ENCODE measurements at regions not wholly inside any gene's neighbourhood (a gene's known extent, or its start where the extent isn't known, plus 50 kb on each side); places are given as distances from the start of the nearest gene placed in this dataset.

GRCh38 chr2:19021100-19021476, 337.3 kb downstream of the OSR1 start:
- TF ChIP-seq, protein P1, sequence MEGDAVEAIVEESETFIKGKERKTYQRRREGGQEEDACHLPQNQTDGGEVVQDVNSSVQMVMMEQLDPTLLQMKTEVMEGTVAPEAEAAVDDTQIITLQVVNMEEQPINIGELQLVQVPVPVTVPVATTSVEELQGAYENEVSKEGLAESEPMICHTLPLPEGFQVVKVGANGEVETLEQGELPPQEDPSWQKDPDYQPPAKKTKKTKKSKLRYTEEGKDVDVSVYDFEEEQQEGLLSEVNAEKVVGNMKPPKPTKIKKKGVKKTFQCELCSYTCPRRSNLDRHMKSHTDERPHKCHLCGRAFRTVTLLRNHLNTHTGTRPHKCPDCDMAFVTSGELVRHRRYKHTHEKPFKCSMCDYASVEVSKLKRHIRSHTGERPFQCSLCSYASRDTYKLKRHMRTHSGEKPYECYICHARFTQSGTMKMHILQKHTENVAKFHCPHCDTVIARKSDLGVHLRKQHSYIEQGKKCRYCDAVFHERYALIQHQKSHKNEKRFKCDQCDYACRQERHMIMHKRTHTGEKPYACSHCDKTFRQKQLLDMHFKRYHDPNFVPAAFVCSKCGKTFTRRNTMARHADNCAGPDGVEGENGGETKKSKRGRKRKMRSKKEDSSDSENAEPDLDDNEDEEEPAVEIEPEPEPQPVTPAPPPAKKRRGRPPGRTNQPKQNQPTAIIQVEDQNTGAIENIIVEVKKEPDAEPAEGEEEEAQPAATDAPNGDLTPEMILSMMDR (IDR thresholded peaks at IDR 0.05): no peak
- no peak for DNase-seq
- ATAC-seq: peak; percentile 70 to 88
- intact Hi-C loops (cut with DNase I): no loop called here
- no peaks in the 10 kb centered on the region for H3K4me1 ChIP-seq
- no peaks in the 10 kb centered on the region for H3K36me3 ChIP-seq
- no peaks in the 10 kb centered on the region for H3K27me3 ChIP-seq (ENCODE audit: low read depth)
- H3K4me3 ChIP-seq: no peak overlapping the region
- H3K9me3 ChIP-seq: no peaks in the 10 kb centered on the region
- no peak overlapping the region for H3K27ac ChIP-seq

DNA sequence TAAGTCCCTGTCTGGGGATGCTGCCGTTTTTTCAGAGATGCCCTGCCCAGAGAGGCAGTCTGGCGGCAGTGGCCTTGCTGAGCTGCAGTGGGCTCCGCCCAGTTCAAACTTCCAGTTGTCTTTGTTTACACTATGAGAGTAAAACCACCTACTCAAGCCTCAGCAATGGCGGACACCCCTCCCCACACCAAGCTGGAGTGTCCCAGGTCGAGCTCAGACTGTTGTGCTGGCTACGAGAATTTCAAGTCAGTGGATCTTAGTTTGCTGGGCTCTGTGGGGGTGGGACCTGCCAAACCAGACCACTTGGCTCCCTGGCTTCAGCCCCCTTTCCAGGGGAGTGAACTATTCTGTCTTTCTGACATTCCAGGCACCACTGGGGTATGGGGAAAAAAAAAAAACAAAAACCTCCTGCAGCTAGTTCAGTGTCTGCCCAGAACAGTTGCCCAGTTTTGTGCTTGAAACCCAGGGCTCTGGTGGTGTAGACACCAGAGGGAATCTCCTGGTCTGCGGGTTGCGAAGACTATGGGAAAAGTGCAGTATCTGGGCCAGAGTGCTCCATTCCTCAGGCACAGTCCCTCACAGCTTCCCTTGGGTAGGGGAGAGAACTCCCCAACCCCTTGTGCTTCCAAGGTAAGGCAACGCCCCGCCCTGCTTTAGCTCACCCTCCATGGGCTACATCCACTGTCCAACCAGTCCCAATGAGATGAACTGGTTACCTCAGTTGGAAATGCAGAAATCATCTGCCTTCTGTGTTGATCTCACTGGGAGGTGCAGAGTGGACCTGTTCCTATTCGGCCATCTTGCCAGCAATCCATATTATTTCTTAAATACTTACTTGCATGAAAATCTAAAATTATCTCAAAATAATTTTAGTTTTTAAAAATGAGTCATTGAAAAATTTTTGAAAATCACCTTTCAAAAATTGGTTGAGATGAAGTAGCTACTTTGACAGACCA, 338.0 kb downstream of the OSR1 start:
- Histone ChIP-seq H3K27me3 (ENCODE audit: low read depth) (no peaks in the 10 kb centered on the region), H3K9me3 (no peaks in the 10 kb centered on the region), H3K27ac (no peak overlapping the region), H3K4me3 (no peak overlapping the region), H3K36me3 (no peaks in the 10 kb centered on the region), H3K4me1 (no peaks in the 10 kb centered on the region)
- intact Hi-C loops (cut with DNase I): no loop called here
- ATAC-seq (peak in 1 of 2 donors; percentile 49), DNase-seq (no peak)
- TF ChIP-seq, protein P1 (IDR thresholded peaks at IDR 0.05): no peak

DNA sequence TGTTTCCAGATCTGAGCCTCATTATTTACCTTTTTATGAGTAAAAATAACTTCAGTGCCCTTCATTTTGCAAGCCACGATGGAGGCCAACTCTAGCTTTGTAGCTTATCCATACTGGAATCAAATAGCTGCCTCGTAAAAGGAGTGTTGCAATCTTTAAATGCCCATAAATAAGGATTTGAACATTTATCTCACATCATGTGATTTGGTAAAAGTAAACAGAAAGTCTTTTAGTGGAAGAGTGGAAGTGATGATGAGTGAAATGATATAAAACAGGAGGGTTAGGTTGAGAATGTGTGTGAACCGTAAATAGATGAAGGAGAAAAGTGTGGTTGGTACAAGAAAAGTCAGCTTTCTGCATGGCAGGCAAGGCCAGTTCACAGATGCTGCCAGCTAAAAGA, 348.9 kb downstream of the OSR1 start:
- Histone ChIP-seq H3K4me3 (no peak overlapping the region), H3K4me1 (no peaks in the 10 kb centered on the region), H3K9me3 (no peaks in the 10 kb centered on the region), H3K27me3 (ENCODE audit: low read depth) (no peaks in the 10 kb centered on the region), H3K27ac (no peak overlapping the region), H3K36me3 (no peaks in the 10 kb centered on the region)
- TF ChIP-seq, protein P1 (IDR thresholded peaks at IDR 0.05): no peak
- no peak for ATAC-seq
- no peak for DNase-seq
- intact Hi-C loops (cut with DNase I): no loop called here

- intact Hi-C loops (cut with DNase I): no loop called here
- TF ChIP-seq, protein P1 (IDR thresholded peaks at IDR 0.05): no peak
- no peaks in the 10 kb centered on the region for H3K27me3 ChIP-seq (ENCODE audit: low read depth)
- no peaks in the 10 kb centered on the region for H3K4me1 ChIP-seq
- H3K27ac ChIP-seq: no peak overlapping the region
- no peak overlapping the region for H3K4me3 ChIP-seq
- DNase-seq (no peak), ATAC-seq (no peak)
- H3K9me3 ChIP-seq: no peaks in the 10 kb centered on the region
- no peaks in the 10 kb centered on the region for H3K36me3 ChIP-seq
These were observed 354.9 kb downstream of the OSR1 start for GRCh38 chr2:19003554-19003953.

GRCh38 chr2:19000776-19001175, 357.6 kb downstream of the OSR1 start:
- Histone ChIP-seq H3K4me1 (no peaks in the 10 kb centered on the region), H3K27ac (no peak overlapping the region), H3K36me3 (no peaks in the 10 kb centered on the region), H3K9me3 (no peaks in the 10 kb centered on the region), H3K27me3 (ENCODE audit: low read depth) (no peaks in the 10 kb centered on the region), H3K4me3 (no peak overlapping the region)
- TF ChIP-seq, protein P1 (IDR thresholded peaks at IDR 0.05): no peak
- ATAC-seq: no peak
- DNase-seq: no peak
- intact Hi-C loops (cut with DNase I): no loop called here

Data from lower lobe of right lung (tissue), 2 donors.